ENCODE measurements at regions not wholly inside any gene's neighbourhood (a gene's known extent, or its start where the extent isn't known, plus 50 kb on each side); places are given as distances from the start of the nearest gene placed in this dataset.

GRCh38 chr10:60488111-60488669 lies 98.5 kb upstream of the ANK3 start:
- DNase-seq (ENCODE audit: low spot score) (no peak), ATAC-seq (no peak)
- Mint-ChIP-seq H3K27ac (peak overlapping the region; percentile 57; the same call in 1 of the 2 replicates), H3K9me3 (no peaks in the 10 kb centered on the region), H3K4me1 (peaks cover 6% of the 10 kb centered on the region), H3K36me3 (ENCODE audit: low read depth) (no peaks in the 10 kb centered on the region), H3K27me3 (ENCODE audit: insufficient read depth, low read depth, poor library complexity) (peaks cover under 1% of the 10 kb centered on the region), H3K4me3 (no peak overlapping the region)
- H3K27me3 ChIP-seq (ENCODE audit: insufficient read depth), result no peaks in the 10 kb centered on the region
- H3K9me2 ChIP-seq (ENCODE audit: insufficient read depth), result no peaks in the 10 kb centered on the region
- no peaks in the 10 kb centered on the region for H3F3A ChIP-seq (replicated peaks; ENCODE audit: low read depth)
- no peaks in the 10 kb centered on the region for H3K36me3 ChIP-seq (ENCODE audit: insufficient read depth)
- no peak overlapping the region for H3K27ac ChIP-seq (ENCODE audit: low read depth)
- no peak for TF ChIP-seq POLR2AphosphoS5 (IDR thresholded peaks at IDR 0.05; ENCODE audit: low read depth)
- no peak for TF ChIP-seq ZNF331 (CRISPR knock-in tag; IDR thresholded peaks at IDR 0.05; ENCODE audit: low read depth)
- TF ChIP-seq CREB1 (CRISPR knock-in tag; IDR thresholded peaks at IDR 0.05; ENCODE audit: low read depth), result no peak
- TF ChIP-seq ZNF462 (CRISPR knock-in tag; IDR thresholded peaks at IDR 0.05), result no peak
- TF ChIP-seq ETS1 (IDR thresholded peaks at IDR 0.05), result no peak
- TF ChIP-seq EZH2 (IDR thresholded peaks at IDR 0.05; ENCODE audit: low read depth, unreplicated experiment), result no peak
- no peak for TF ChIP-seq ZNF114 (CRISPR knock-in tag; IDR thresholded peaks at IDR 0.05)
- TF ChIP-seq JUNB (IDR thresholded peaks at IDR 0.05; ENCODE audit: unreplicated experiment), result no peak
- TF ChIP-seq STAT1 (IDR thresholded peaks at IDR 0.05; ENCODE audit: unreplicated experiment), result no peak
- TF ChIP-seq CTCF (conservative IDR thresholded peaks at IDR 0.05; ENCODE audit: low read depth in 2 of 2), result no peak
- no peak for TF ChIP-seq REST (IDR thresholded peaks at IDR 0.05; ENCODE audit: unreplicated experiment)
- no peak for TF ChIP-seq NANOG (IDR thresholded peaks at IDR 0.05; ENCODE audit: borderline replicate concordance)
- H3K4me3 ChIP-seq, result no peak overlapping the region
- H2AFZ ChIP-seq, result no peak overlapping the region
- H3K79me2 ChIP-seq (replicated peaks; ENCODE audit: insufficient read depth), result no peaks in the 10 kb centered on the region
- H3K4me1 ChIP-seq (ENCODE audit: insufficient read depth), result no peaks in the 10 kb centered on the region
- H4K20me1 ChIP-seq (replicated peaks; ENCODE audit: insufficient read depth), result no peaks in the 10 kb centered on the region
- no peak overlapping the region for H3K4me2 ChIP-seq

Measured in GM23338 (cell line).